Adrenal gland (tissue), 9 donors: ENCODE measurements at regions not wholly inside any gene's neighbourhood (a gene's known extent, or its start where the extent isn't known, plus 50 kb on each side); places are given as distances from the start of the nearest gene placed in this dataset.
A peak's percentile ranks its signal among the peaks of the same experiment; 100 is the strongest.
"Not testable (repeated sequence)": the region's sequence is repeated elsewhere in the genome, so short reads cannot be mapped to it uniquely, and the experiment has no call there.

ENCODE experiments used
- DNase-seq, 7 donors: peaks; one replicate each; pipeline ENCODE4 v3.0.0-alpha.2; 2019 to 2020
- H3K27ac ChIP-seq, 5 donors: fragments of 200-600 bp; sonication (generic) in 4 of 5; 1 replicate in 3 of 5; 2 replicates in 2 of 5; pipeline versions ENCODE4 v1.5.1 to v1.8.0; 2016 to 2020; ENCODE audit warnings: mild to moderate bottlenecking in 1 of 5
- H3K27me3 ChIP-seq: fragments of 200-600 bp; 2 replicates; pipeline ENCODE4 v1.8.0; 2021
- H3K36me3 ChIP-seq, 2 donors: fragments of 200-600 bp; replicated peaks in 1 of 2; 1 replicate in 1 of 2; 2 replicates in 1 of 2; pipeline versions ENCODE4 v1.5.1 to v1.8.0; 2018 to 2022
- H3K4me1 ChIP-seq, 2 donors: fragments of 200-600 bp; replicated peaks in 1 of 2; 1 replicate in 1 of 2; 2 replicates in 1 of 2; pipeline versions ENCODE4 v1.5.1 to v1.8.0; 2018 to 2021
- H3K4me3 ChIP-seq, 4 donors: fragments of 200-600 bp; sonication (generic) in 3 of 4; one replicate each; pipeline ENCODE4 v1.5.1; 2016 to 2018
- H3K9me3 ChIP-seq, 3 donors: fragments of 200-600 bp; sonication (generic) in 1 of 3; replicated peaks in 1 of 3; 1 replicate in 2 of 3; 2 replicates in 1 of 3; pipeline versions ENCODE4 v1.5.1 to v1.8.0; 2016 to 2021
- CTCF ChIP-seq, 6 experiments: fragments of 450-650 bp in 4 of 6; fragments of 200-600 bp in 2 of 6; sonication (generic) in 1 of 6; IDR thresholded peaks; 1 replicate in 5 of 6; 2 replicates in 1 of 6; pipeline versions ENCODE4 v1.5.1 to v1.8.0; 2016 to 2021; ENCODE audit warnings: antibody characterized with exemption in 6 of 6, mild to moderate bottlenecking in 2 of 6, moderate library complexity in 1 of 6
- POLR2A ChIP-seq, 2 donors: fragments of 450-650 bp; IDR thresholded peaks; one replicate each; pipeline ENCODE4 v1.6.1; 2017; ENCODE audit warnings: antibody characterized with exemption in 2 of 2, mild to moderate bottlenecking in 2 of 2, moderate library complexity in 1 of 2
- WGBS, 4 donors: extraction: QIAGEN DNeasy Blood & Tissue Kit in 2 of 4; methylation state at CpG; one replicate each; pipeline versions ENCODE4 v1.1.5 to v1.1.7; 2013 to 2017; 5-methylcytosine and 5-hydroxymethylcytosine counted together
- intact Hi-C, 2 donors: fragments of 100-400 bp; cut with DNase I; formaldehyde crosslinking; loops; one replicate each; pipeline versions ENCODE4 v1.14.1 to v1.15.0; 2022 to 2023
- donor health status: healthy with polysubstance abuse.
- donor health status: Bipolar disorder and iron deficiency.
- donor health status: DM: yes; HTN: yes; CAD: no.
- donor health status: DM: no; HTN: no; CAD: no.
- donor health status: DM: no; HTN: no; CAD: no.

- intact Hi-C loops, result no loop called here
- H3K36me3 ChIP-seq, result no peaks in the 10 kb centered on the region
- TF ChIP-seq POLR2A (IDR thresholded peaks at IDR 0.05) (no peak), CTCF (IDR thresholded peaks at IDR 0.05) (no peak)
- no peak overlapping the region for H3K27ac ChIP-seq
- no peak for DNase-seq
- H3K4me1 ChIP-seq, result no peaks in the 10 kb centered on the region
- H3K4me3 ChIP-seq, result no peak overlapping the region
- no peaks in the 10 kb centered on the region for H3K9me3 ChIP-seq
- H3K27me3 ChIP-seq, result no peaks in the 10 kb centered on the region
These were observed 444.4 kb upstream of the CHRM2 start for GRCh38 chr7:136424058-136424457.

- 81 to 90% (median 88%) methylated on average over 3 to 10 of the region's 21 CpGs; no CpG with 5 or more reads in 1 of the 4 donors for WGBS, 4 donors
- H3K9me3 ChIP-seq, intact Hi-C loops: not testable (repeated sequence)
These were observed 442.6 kb upstream of the MTPN start for GRCh38 chr7:136419740-136420139.

DNA sequence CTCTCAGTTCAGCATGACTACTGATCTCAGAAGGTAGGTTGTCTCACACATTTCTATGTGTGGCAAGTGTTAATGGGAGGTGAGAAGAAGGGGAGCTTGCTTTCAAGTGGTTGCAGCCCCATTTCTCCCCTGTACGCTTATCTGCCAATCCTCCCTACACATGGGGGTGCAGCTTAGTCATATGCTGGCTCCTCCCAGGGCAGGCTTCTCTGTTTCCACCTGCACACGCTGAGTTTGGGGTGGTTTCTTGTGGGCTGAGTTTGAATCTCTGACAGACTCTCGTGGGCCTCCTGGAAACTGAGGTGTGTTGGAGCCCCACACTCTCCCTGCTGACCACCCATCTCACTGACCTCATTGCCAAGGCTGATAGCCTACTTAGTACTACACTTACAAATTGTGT is 435.8 kb upstream of the MTPN start:
- Histone ChIP-seq H3K9me3 (no peaks in the 10 kb centered on the region), H3K4me1 (no peaks in the 10 kb centered on the region), H3K27me3 (no peaks in the 10 kb centered on the region), H3K36me3 (no peaks in the 10 kb centered on the region), H3K27ac (no peak overlapping the region), H3K4me3 (no peak overlapping the region)
- no peak for TF ChIP-seq POLR2A (IDR thresholded peaks at IDR 0.05)
- TF ChIP-seq CTCF (IDR thresholded peaks at IDR 0.05), result no peak
- WGBS, 4 donors, result 78 to 90% (median 84%) methylated on average over 3 of the region's 3 CpGs
- intact Hi-C loops, result no loop called here
- no peak for DNase-seq

More at GRCh38 chr7:136419740-136420139, 442.6 kb upstream of the MTPN start:
- not testable (repeated sequence) for H3K27me3 ChIP-seq, H3K27ac ChIP-seq, DNase-seq, H3K4me1 ChIP-seq, H3K4me3 ChIP-seq, H3K36me3 ChIP-seq

DNA sequence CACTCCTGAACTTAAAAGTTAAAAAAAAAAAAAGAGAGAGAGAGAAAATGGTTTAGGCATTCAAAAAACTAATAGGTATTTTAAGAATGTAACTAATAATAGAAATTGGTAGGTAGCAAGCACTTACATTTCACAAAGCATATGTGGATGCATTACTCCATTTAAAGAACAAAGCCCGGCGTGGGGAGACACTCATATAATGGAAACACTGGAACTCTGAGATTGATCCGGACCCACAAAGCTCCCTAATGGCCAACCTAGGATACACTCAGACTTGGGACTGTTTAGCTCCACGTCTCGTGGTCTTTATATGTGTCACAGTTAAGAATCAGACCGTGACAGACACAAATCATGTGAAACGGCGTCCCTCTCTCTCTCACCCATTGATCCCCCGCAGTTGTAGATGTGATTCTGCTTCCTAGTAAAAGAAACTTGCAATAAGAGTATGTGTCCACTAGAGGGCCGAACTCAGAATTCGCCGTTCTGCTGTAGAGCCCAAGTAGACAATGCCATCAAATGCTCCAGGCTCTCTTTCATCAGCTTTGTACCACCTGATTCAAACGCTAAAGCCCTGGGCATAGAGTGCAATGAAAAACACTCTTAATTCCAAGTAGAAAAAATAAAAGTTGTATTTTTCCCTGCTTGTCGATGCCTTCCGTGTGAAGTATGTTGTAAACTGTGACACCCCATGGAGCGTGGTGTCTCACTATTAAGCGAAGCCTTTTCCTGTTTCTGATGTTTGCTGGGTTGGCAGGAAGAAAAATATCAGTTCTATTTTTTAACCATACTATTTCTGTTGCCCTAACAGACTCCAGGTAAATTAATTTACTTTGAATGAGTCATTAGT is 429.0 kb upstream of the MTPN start:
- peak; percentile 15 to 67 (median 26) for DNase-seq

More for the DNA sequence above, 429.0 kb upstream of the MTPN start:
- H3K27ac ChIP-seq, result no peak overlapping the region
- no peaks in the 10 kb centered on the region for H3K4me1 ChIP-seq
- no peak overlapping the region for H3K4me3 ChIP-seq
- no peaks in the 10 kb centered on the region for H3K36me3 ChIP-seq
- WGBS, 4 donors, result 25 to 31% (median 27%) methylated on average over 17 of the region's 17 CpGs
- peak; percentile 42 to 81 (median 61) for TF ChIP-seq CTCF (IDR thresholded peaks at IDR 0.05)
- no peak for TF ChIP-seq POLR2A (IDR thresholded peaks at IDR 0.05)
- intact Hi-C loops, result no loop called here
- no peaks in the 10 kb centered on the region for H3K27me3 ChIP-seq
- no peaks in the 10 kb centered on the region for H3K9me3 ChIP-seq
